ENCODE measurements at regions not wholly inside any gene's neighbourhood (a gene's known extent, or its start where the extent isn't known, plus 50 kb on each side); places are given as distances from the start of the nearest gene placed in this dataset.
"Not testable (repeated sequence)": the region's sequence is repeated elsewhere in the genome, so short reads cannot be mapped to it uniquely, and the experiment has no call there.

GRCh38 chr20:50356962-50357782 lies 153.0 kb upstream of the PTPN1 start:
- Histone ChIP-seq H3K9me3 (ENCODE audit: control insufficient read depth in 2 of 2, low read length in 2 of 2) (no peaks in the 10 kb centered on the region), H3K27me3 (ENCODE audit: control insufficient read depth, insufficient read depth, low read length) (no peaks in the 10 kb centered on the region), H3K27ac (ENCODE audit: insufficient read depth, low read length, poor library complexity, severe bottlenecking) (no peak overlapping the region), H3K4me3 (ENCODE audit: low read depth, low read length) (no peak overlapping the region), H3K36me3 (ENCODE audit: control insufficient read depth, insufficient read depth, low read length) (no peaks in the 10 kb centered on the region), H3K4me1 (ENCODE audit: control insufficient read depth, insufficient read depth, low read length, poor library complexity, severe bottlenecking) (peaks cover 3% of the 10 kb centered on the region)
- H3K27ac Mint-ChIP-seq: no peak overlapping the region
- H3K36me3 Mint-ChIP-seq: no peaks in the 10 kb centered on the region
- no peak overlapping the region for H3K4me3 Mint-ChIP-seq
- H3K4me1 Mint-ChIP-seq: peaks cover 0 to 3% (median 0%) of the 10 kb centered on the region in 4 donors
- ATAC-seq (ENCODE audit: low read depth in 2 of 2) (no peak), DNase-seq (no peak)
- H3K27me3 Mint-ChIP-seq: peaks cover 17% of the 10 kb centered on the region
- H3K9me3 Mint-ChIP-seq: no peaks in the 10 kb centered on the region

DNA sequence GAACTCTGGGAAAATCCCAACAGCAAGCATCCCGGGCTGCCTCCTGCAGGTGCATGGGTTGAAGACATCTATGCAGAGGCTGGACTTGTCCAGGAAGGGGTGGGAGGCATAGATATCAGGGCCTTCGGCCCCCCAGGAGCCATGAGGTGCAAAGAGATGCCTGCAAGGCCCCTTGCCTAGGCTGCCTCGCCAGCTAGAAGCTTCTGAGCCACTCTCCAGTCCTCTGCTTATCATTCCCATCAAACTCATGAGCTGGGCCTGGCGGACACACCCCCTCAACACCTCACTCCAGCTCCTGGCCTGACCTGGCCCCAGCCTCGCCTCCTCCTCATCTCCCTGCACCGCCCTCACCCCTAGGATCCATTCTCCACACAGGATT lies 152.4 kb upstream of the PTPN1 start:
- Histone ChIP-seq H3K4me3 (ENCODE audit: low read depth, low read length) (no peak overlapping the region), H3K36me3 (ENCODE audit: control insufficient read depth, insufficient read depth, low read length) (no peaks in the 10 kb centered on the region), H3K4me1 (ENCODE audit: control insufficient read depth, insufficient read depth, low read length, poor library complexity, severe bottlenecking) (peaks cover 3% of the 10 kb centered on the region), H3K27ac (ENCODE audit: insufficient read depth, low read length, poor library complexity, severe bottlenecking) (no peak overlapping the region), H3K9me3 (ENCODE audit: control insufficient read depth in 2 of 2, low read length in 2 of 2) (no peaks in the 10 kb centered on the region), H3K27me3 (ENCODE audit: control insufficient read depth, insufficient read depth, low read length) (no peaks in the 10 kb centered on the region)
- no peak overlapping the region for H3K27ac Mint-ChIP-seq
- peaks cover 0 to 3% (median 0%) of the 10 kb centered on the region in 4 donors for H3K4me1 Mint-ChIP-seq
- H3K27me3 Mint-ChIP-seq: peaks cover 12% of the 10 kb centered on the region
- DNase-seq (no peak), ATAC-seq (ENCODE audit: low read depth in 2 of 2) (no peak)
- no peaks in the 10 kb centered on the region for H3K36me3 Mint-ChIP-seq
- no peaks in the 10 kb centered on the region for H3K9me3 Mint-ChIP-seq
- H3K4me3 Mint-ChIP-seq: no peak overlapping the region

GRCh38 chr20:50358166-50358565 lies 152.0 kb upstream of the PTPN1 start:
- no peak overlapping the region for H3K27ac ChIP-seq (ENCODE audit: insufficient read depth, low read length, poor library complexity, severe bottlenecking)
- DNase-seq: no peak
- H3K9me3 Mint-ChIP-seq: no peaks in the 10 kb centered on the region
- peaks cover 0 to 3% (median 0%) of the 10 kb centered on the region in 4 donors for H3K4me1 Mint-ChIP-seq
- H3K4me3 ChIP-seq (ENCODE audit: low read depth, low read length): no peak overlapping the region
- H3K36me3 Mint-ChIP-seq: no peaks in the 10 kb centered on the region
- no peak overlapping the region for H3K4me3 Mint-ChIP-seq
- peaks cover 12% of the 10 kb centered on the region for H3K27me3 Mint-ChIP-seq
- H3K4me1 ChIP-seq (ENCODE audit: control insufficient read depth, insufficient read depth, low read length, poor library complexity, severe bottlenecking): peaks cover 3% of the 10 kb centered on the region
- H3K36me3 ChIP-seq (ENCODE audit: control insufficient read depth, insufficient read depth, low read length): no peaks in the 10 kb centered on the region
- ATAC-seq (ENCODE audit: low read depth in 2 of 2): no peak
- H3K27ac Mint-ChIP-seq: no peak overlapping the region
- H3K27me3 ChIP-seq (ENCODE audit: control insufficient read depth, insufficient read depth, low read length): no peaks in the 10 kb centered on the region
- H3K9me3 ChIP-seq (ENCODE audit: control insufficient read depth in 2 of 2, low read length in 2 of 2): no peaks in the 10 kb centered on the region

GRCh38 chr20:50358971-50359370 lies 151.2 kb upstream of the PTPN1 start:
- H3K27ac Mint-ChIP-seq: no peak overlapping the region

DNA sequence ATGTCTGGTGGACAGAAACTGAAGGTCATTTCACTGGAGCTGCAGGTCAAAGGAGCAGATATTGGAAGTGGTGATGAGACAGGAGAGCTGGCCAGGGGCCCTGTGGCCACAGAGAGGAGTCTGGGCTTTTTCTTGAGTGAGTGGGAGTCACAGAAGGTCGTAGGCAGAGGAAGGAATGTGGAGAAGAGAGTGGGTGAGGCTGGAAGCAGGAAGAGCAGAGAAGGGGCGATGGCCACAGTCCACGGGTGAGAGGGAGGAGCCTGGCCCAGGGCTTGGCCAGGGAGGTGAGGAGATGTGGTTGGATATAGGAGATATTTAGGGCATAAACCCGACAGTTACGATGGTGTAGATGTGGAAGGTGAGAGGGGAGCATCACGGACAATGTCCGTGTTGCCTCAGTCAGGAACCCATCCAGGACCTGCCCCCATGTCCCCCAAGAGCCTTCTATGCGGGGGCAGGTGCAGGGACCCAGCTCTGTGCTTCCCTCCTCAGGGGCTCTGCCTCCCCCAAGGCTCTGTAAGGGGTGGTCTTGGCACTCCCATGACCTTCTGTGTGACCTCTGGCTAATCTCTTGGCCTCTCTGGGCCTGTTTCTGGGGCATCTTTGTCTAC lies 150.5 kb upstream of the PTPN1 start:
- Mint-ChIP-seq H3K36me3 (no peaks in the 10 kb centered on the region), H3K4me1 (no peaks in the 10 kb centered on the region), H3K9me3 (no peaks in the 10 kb centered on the region), H3K27ac (peak overlapping the region in 1 of 3 donors; percentile 29), H3K27me3 (peaks cover 9% of the 10 kb centered on the region), H3K4me3 (no peak overlapping the region)
- no peak for ATAC-seq (ENCODE audit: low read depth in 2 of 2)
- H3K4me3 ChIP-seq (ENCODE audit: low read depth, low read length): no peak overlapping the region
- H3K36me3 ChIP-seq (ENCODE audit: control insufficient read depth, insufficient read depth, low read length): no peaks in the 10 kb centered on the region
- DNase-seq: no peak
- H3K4me1 ChIP-seq (ENCODE audit: control insufficient read depth, insufficient read depth, low read length, poor library complexity, severe bottlenecking): no peaks in the 10 kb centered on the region
- H3K9me3 ChIP-seq (ENCODE audit: control insufficient read depth in 2 of 2, low read length in 2 of 2): no peaks in the 10 kb centered on the region
- H3K27me3 ChIP-seq (ENCODE audit: control insufficient read depth, insufficient read depth, low read length): no peaks in the 10 kb centered on the region
- H3K27ac ChIP-seq (ENCODE audit: insufficient read depth, low read length, poor library complexity, severe bottlenecking): no peak overlapping the region

More at GRCh38 chr20:50358971-50359370, 151.2 kb upstream of the PTPN1 start:
- H3K4me1 Mint-ChIP-seq: no peaks in the 10 kb centered on the region
- ATAC-seq (ENCODE audit: low read depth in 2 of 2): no peak
- H3K27me3 Mint-ChIP-seq: peaks cover 14% of the 10 kb centered on the region
- H3K4me3 ChIP-seq (ENCODE audit: low read depth, low read length): no peak overlapping the region
- no peaks in the 10 kb centered on the region for H3K9me3 ChIP-seq (ENCODE audit: control insufficient read depth in 2 of 2, low read length in 2 of 2)
- no peak overlapping the region for H3K27ac ChIP-seq (ENCODE audit: insufficient read depth, low read length, poor library complexity, severe bottlenecking)
- no peak overlapping the region for H3K4me3 Mint-ChIP-seq
- no peaks in the 10 kb centered on the region for H3K36me3 Mint-ChIP-seq
- no peak for DNase-seq
- no peaks in the 10 kb centered on the region for H3K27me3 ChIP-seq (ENCODE audit: control insufficient read depth, insufficient read depth, low read length)
- H3K4me1 ChIP-seq (ENCODE audit: control insufficient read depth, insufficient read depth, low read length, poor library complexity, severe bottlenecking): no peaks in the 10 kb centered on the region
- no peaks in the 10 kb centered on the region for H3K36me3 ChIP-seq (ENCODE audit: control insufficient read depth, insufficient read depth, low read length)
- H3K9me3 Mint-ChIP-seq: no peaks in the 10 kb centered on the region

- ATAC-seq (ENCODE audit: low read depth in 2 of 2): no peak
- no peaks in the 10 kb centered on the region for H3K27me3 ChIP-seq (ENCODE audit: control insufficient read depth, insufficient read depth, low read length)
- no peak overlapping the region for H3K27ac ChIP-seq (ENCODE audit: insufficient read depth, low read length, poor library complexity, severe bottlenecking)
- Mint-ChIP-seq H3K4me1 (no peaks in the 10 kb centered on the region), H3K4me3 (no peak overlapping the region), H3K36me3 (no peaks in the 10 kb centered on the region), H3K9me3 (no peaks in the 10 kb centered on the region), H3K27ac (no peak overlapping the region), H3K27me3 (peaks cover 9% of the 10 kb centered on the region)
- DNase-seq: no peak
- H3K9me3 ChIP-seq (ENCODE audit: control insufficient read depth in 2 of 2, low read length in 2 of 2): no peaks in the 10 kb centered on the region
- no peak overlapping the region for H3K4me3 ChIP-seq (ENCODE audit: low read depth, low read length)
- no peaks in the 10 kb centered on the region for H3K4me1 ChIP-seq (ENCODE audit: control insufficient read depth, insufficient read depth, low read length, poor library complexity, severe bottlenecking)
- no peaks in the 10 kb centered on the region for H3K36me3 ChIP-seq (ENCODE audit: control insufficient read depth, insufficient read depth, low read length)
Measured at GRCh38 chr20:50360218-50360672, 149.9 kb upstream of the PTPN1 start.

DNA sequence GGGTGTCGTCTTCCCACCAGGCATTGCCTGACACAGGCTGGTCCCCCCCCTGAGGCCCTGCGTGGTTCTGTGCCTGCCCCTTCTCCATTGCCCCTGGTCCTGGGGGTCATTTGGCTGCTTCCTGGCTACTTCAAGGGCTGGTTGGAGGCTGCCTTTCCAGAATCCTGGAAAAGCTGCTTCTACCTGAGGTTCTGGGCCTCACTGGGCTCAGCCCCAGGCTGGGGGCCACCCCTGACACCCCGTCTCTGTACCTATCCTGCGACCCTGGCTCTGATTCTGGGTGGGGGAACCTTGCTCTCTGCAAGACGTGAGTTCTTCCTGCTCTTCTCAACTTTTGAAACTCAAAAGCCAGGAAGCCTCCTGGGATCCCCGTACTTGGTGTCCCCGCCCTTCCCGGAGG lies 149.3 kb upstream of the PTPN1 start:
- H3K9me3 ChIP-seq (ENCODE audit: control insufficient read depth in 2 of 2, low read length in 2 of 2): no peaks in the 10 kb centered on the region

DNA sequence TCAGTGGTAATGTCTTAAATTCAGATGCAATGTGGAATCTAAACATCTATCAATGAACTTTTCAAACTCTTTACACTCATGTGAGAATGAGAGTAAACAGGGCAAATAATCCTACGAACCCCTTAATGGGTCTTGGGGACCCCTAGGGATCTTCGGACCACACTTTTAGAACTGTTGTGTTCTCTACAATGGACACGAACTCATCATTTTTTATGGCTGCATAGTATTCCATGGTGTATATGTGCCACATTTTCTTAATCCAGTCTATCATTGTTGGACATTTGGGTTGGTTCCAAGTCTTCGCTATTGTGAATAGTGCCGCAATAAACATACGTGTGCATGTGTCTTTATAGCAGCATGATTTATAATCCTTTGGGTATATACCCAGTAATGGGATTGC lies 148.0 kb upstream of the PTPN1 start:
- not testable (repeated sequence) for H3K9me3 ChIP-seq (ENCODE audit: control insufficient read depth in 2 of 2, low read length in 2 of 2); H3K4me1 ChIP-seq (ENCODE audit: control insufficient read depth, insufficient read depth, low read length, poor library complexity, severe bottlenecking); ATAC-seq (ENCODE audit: low read depth in 2 of 2); H3K36me3 Mint-ChIP-seq; H3K4me1 Mint-ChIP-seq; DNase-seq; H3K27ac Mint-ChIP-seq; H3K4me3 Mint-ChIP-seq; H3K27me3 ChIP-seq (ENCODE audit: control insufficient read depth, insufficient read depth, low read length); H3K27ac ChIP-seq (ENCODE audit: insufficient read depth, low read length, poor library complexity, severe bottlenecking); H3K27me3 Mint-ChIP-seq; H3K4me3 ChIP-seq (ENCODE audit: low read depth, low read length); H3K9me3 Mint-ChIP-seq; H3K36me3 ChIP-seq (ENCODE audit: control insufficient read depth, insufficient read depth, low read length)

More for the DNA sequence above, 149.3 kb upstream of the PTPN1 start:
- peaks cover 0 to under 1% (median 0%) of the 10 kb centered on the region in 4 donors for H3K4me1 Mint-ChIP-seq
- Histone ChIP-seq H3K4me1 (ENCODE audit: control insufficient read depth, insufficient read depth, low read length, poor library complexity, severe bottlenecking) (no peaks in the 10 kb centered on the region), H3K4me3 (ENCODE audit: low read depth, low read length) (no peak overlapping the region), H3K27ac (ENCODE audit: insufficient read depth, low read length, poor library complexity, severe bottlenecking) (no peak overlapping the region), H3K27me3 (ENCODE audit: control insufficient read depth, insufficient read depth, low read length) (no peaks in the 10 kb centered on the region), H3K36me3 (ENCODE audit: control insufficient read depth, insufficient read depth, low read length) (no peaks in the 10 kb centered on the region)
- ATAC-seq (ENCODE audit: low read depth in 2 of 2) (no peak), DNase-seq (no peak)
- H3K36me3 Mint-ChIP-seq: no peaks in the 10 kb centered on the region
- H3K4me3 Mint-ChIP-seq: no peak overlapping the region
- H3K27me3 Mint-ChIP-seq: peaks cover 9% of the 10 kb centered on the region
- H3K27ac Mint-ChIP-seq: no peak overlapping the region
- H3K9me3 Mint-ChIP-seq: no peaks in the 10 kb centered on the region

Measured in CD4-positive, CD25-positive, alpha-beta regulatory T cell (primary cell).